Right lobe of liver (tissue), 6 donors: ENCODE measurements at regions not wholly inside any gene's neighbourhood (a gene's known extent, or its start where the extent isn't known, plus 50 kb on each side); places are given as distances from the start of the nearest gene placed in this dataset.

Source experiments
- ATAC-seq, 4 donors: fragments of 200-7000 bp; cut with Tn5 transposase; one replicate each; pipeline ENCODE4 v1.9.1; 2020; ENCODE audit warnings: mild to moderate bottlenecking in 4 of 4, moderate library complexity in 4 of 4
- DNase-seq, 3 donors: peaks; one replicate each; pipeline ENCODE4 v3.0.0-alpha.2; 2020
- H3K27ac ChIP-seq, 3 donors: fragments of 200-600 bp; one replicate each; pipeline ENCODE4 v1.8.0; 2022
- H3K27me3 ChIP-seq, 2 donors: fragments of 200-600 bp; one replicate each; pipeline ENCODE4 v1.8.0; 2022
- H3K36me3 ChIP-seq, 4 donors: fragments of 200-600 bp; sonication (generic) in 1 of 4; one replicate each; pipeline versions ENCODE4 v1.5.1 to v1.8.0; 2017 to 2022; ENCODE audit warnings: control low read depth in 1 of 4
- H3K4me1 ChIP-seq, 4 donors: fragments of 200-600 bp; sonication (generic) in 1 of 4; one replicate each; pipeline versions ENCODE4 v1.5.1 to v1.8.0; 2017 to 2022; ENCODE audit warnings: control low read depth in 1 of 4
- H3K4me3 ChIP-seq, 3 donors: fragments of 200-600 bp; one replicate each; pipeline ENCODE4 v1.8.0; 2022
- H3K9me3 ChIP-seq, 4 donors: fragments of 200-600 bp; sonication (generic) in 1 of 4; one replicate each; pipeline versions ENCODE4 v1.5.1 to v1.8.0; 2017 to 2022; ENCODE audit warnings: control low read depth in 1 of 4
- POLR2A ChIP-seq: fragments of 450-650 bp; IDR thresholded peaks from one replicate; pipeline ENCODE4 v1.6.1; 2017; ENCODE audit warnings: antibody characterized with exemption, mild to moderate bottlenecking
- WGBS: methylation state at CpG from one replicate; pipeline ENCODE4 v1.1.6; 2018; ENCODE audit warnings: low coverage, low lambda C conversion rate; ENCODE audit not compliant: insufficient coverage; ENCODE audit errors: missing lambda C conversion rate; 5-methylcytosine and 5-hydroxymethylcytosine counted together
- intact Hi-C, 2 donors: fragments of 100-400 bp; cut with DNase I; formaldehyde crosslinking; loops; one replicate each; pipeline versions ENCODE4 v1.11.2 to v1.14.1; 2022
- TF ChIP-seq, protein P1 (sequence below), 4 donors: fragments of 200-600 bp in 3 of 4; fragments of 450-650 bp in 1 of 4; IDR thresholded peaks; one replicate each; pipeline versions ENCODE4 v1.5.1 to v1.8.0; 2016 to 2022; ENCODE audit warnings: antibody characterized with exemption in 4 of 4, mild to moderate bottlenecking in 2 of 4
- donor health status: DM: no; HTN: yes; CAD: no.
- donor health status: DM: no; HTN: no; CAD: no.
- donor health status: DM: no; HTN: no; CAD: no.
- donor health status: DM: no; HTN: yes; CAD: no.
- donor health status: DM: no; HTN: yes; CAD: no.

DNA sequence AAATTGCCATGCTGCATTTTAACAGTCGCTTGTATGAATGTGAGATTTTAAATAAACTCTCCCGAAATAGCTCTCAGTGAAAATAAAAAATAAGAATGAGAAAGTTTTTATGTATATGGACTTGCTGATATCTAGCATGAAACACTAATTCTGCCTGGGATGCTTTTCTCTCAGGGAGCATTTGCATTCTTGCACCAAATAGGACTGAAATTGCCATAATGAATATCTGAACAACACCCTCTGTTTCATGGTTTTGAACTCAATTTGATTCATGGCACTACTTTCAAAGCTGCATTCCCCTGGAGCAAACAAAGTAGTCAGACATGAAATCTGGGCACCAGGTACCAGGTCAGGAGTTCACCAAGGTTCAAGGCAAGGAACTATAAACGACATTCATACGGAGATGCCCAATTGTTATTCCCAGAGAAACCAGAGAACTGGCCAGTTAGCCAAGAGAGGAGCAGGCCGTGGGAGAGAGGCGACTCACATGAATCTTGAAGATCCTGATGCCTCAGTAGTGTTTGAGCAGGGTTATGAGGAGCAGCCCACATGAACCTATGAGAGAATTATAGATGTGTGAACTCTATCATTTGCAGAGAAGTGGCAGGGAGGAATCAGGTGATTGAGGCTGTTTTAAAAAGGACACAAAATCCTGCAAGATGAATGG, 270.6 kb upstream of the ZC3H12C start:
- Histone ChIP-seq H3K27me3 (no peaks in the 10 kb centered on the region), H3K4me1 (no peaks in the 10 kb centered on the region), H3K9me3 (no peaks in the 10 kb centered on the region), H3K27ac (no peak overlapping the region), H3K36me3 (no peaks in the 10 kb centered on the region), H3K4me3 (no peak overlapping the region)
- TF ChIP-seq, protein P1, sequence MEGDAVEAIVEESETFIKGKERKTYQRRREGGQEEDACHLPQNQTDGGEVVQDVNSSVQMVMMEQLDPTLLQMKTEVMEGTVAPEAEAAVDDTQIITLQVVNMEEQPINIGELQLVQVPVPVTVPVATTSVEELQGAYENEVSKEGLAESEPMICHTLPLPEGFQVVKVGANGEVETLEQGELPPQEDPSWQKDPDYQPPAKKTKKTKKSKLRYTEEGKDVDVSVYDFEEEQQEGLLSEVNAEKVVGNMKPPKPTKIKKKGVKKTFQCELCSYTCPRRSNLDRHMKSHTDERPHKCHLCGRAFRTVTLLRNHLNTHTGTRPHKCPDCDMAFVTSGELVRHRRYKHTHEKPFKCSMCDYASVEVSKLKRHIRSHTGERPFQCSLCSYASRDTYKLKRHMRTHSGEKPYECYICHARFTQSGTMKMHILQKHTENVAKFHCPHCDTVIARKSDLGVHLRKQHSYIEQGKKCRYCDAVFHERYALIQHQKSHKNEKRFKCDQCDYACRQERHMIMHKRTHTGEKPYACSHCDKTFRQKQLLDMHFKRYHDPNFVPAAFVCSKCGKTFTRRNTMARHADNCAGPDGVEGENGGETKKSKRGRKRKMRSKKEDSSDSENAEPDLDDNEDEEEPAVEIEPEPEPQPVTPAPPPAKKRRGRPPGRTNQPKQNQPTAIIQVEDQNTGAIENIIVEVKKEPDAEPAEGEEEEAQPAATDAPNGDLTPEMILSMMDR (IDR thresholded peaks at IDR 0.05): no peak
- no peak for TF ChIP-seq POLR2A
- WGBS: 62% methylated on average over 6 of the region's 6 CpGs
- intact Hi-C loops: no loop called here
- DNase-seq (no peak), ATAC-seq (no peak)

DNA sequence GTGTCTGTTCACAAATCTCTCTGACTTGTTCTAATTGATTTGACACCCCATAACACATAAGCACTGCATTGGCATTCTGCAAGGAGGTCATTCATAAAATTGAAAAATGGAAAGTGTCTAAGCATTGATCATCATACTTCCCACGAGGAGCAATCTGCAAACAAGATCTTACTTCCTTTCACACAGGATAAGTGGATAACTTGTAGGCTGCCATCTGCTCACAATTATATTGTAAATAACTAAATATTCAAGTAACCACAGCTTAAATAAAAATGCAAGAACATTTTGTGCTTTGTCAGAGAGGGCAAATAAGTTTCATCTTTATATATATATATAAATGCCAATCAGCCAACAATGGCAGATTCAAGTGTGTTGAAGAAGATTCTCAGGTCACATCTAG, 264.8 kb upstream of the ZC3H12C start:
- no peaks in the 10 kb centered on the region for H3K9me3 ChIP-seq
- no peak for DNase-seq
- no peaks in the 10 kb centered on the region for H3K36me3 ChIP-seq
- ATAC-seq: no peak
- 38% methylated on average over 1 of the region's 1 CpG for WGBS
- no peak for TF ChIP-seq POLR2A
- intact Hi-C loops: no loop called here
- no peaks in the 10 kb centered on the region for H3K27me3 ChIP-seq
- H3K4me1 ChIP-seq: no peaks in the 10 kb centered on the region
- no peak overlapping the region for H3K4me3 ChIP-seq
- no peak overlapping the region for H3K27ac ChIP-seq

- no peak for TF ChIP-seq POLR2A
- TF ChIP-seq, protein P1 (IDR thresholded peaks at IDR 0.05): no peak
- no peak for ATAC-seq
Observed at GRCh38 chr11:109838026-109838425, 255.2 kb upstream of the ZC3H12C start.

GRCh38 chr11:109845437-109845836, 247.8 kb upstream of the ZC3H12C start:
- no peak overlapping the region for H3K27ac ChIP-seq
- DNase-seq (no peak), ATAC-seq (no peak)
- 45% methylated on average over 1 of the region's 1 CpG for WGBS
- no peaks in the 10 kb centered on the region for H3K9me3 ChIP-seq
- TF ChIP-seq, protein P1 (IDR thresholded peaks at IDR 0.05): no peak
- no peak for TF ChIP-seq POLR2A
- H3K36me3 ChIP-seq: no peaks in the 10 kb centered on the region
- intact Hi-C loops: no loop called here
- no peaks in the 10 kb centered on the region for H3K4me1 ChIP-seq
- no peaks in the 10 kb centered on the region for H3K27me3 ChIP-seq
- no peak overlapping the region for H3K4me3 ChIP-seq

More at GRCh38 chr11:109838026-109838425, 255.2 kb upstream of the ZC3H12C start:
- 54% methylated on average over 4 of the region's 4 CpGs for WGBS
- no peaks in the 10 kb centered on the region for H3K4me1 ChIP-seq
- H3K36me3 ChIP-seq: no peaks in the 10 kb centered on the region
- no peak overlapping the region for H3K27ac ChIP-seq
- intact Hi-C loops: no loop called here
- no peak overlapping the region for H3K4me3 ChIP-seq
- H3K27me3 ChIP-seq: no peaks in the 10 kb centered on the region
- H3K9me3 ChIP-seq: no peaks in the 10 kb centered on the region
- DNase-seq: no peak

DNA sequence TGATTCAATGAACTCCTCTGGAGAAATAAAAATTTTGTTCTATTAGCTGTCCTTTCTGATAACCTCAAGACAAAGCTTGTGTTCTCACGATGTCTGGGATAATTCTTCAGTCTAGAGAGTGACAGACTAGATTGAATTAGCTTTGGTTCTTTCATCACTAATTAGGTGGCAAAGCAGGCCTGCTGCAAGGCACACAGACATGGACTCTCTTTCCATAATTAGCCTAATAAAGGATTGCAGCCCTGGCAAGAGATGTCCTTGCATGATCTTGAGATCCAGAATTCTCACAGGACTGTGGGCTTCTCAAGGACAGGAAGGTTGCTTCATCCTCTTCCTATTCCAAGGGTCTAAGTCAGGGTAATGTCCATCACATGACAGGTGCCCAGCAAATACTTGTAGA, 245.6 kb upstream of the ZC3H12C start:
- no peak for TF ChIP-seq POLR2A
- TF ChIP-seq, protein P1 (IDR thresholded peaks at IDR 0.05): no peak
- Histone ChIP-seq H3K9me3 (no peaks in the 10 kb centered on the region), H3K4me3 (no peak overlapping the region), H3K36me3 (no peaks in the 10 kb centered on the region), H3K27ac (no peak overlapping the region), H3K27me3 (no peaks in the 10 kb centered on the region), H3K4me1 (no peaks in the 10 kb centered on the region)
- DNase-seq (no peak), ATAC-seq (no peak)
- WGBS: 63% methylated on average over 1 of the region's 1 CpG
- intact Hi-C loops: no loop called here
